ENCODE measurements at regions not wholly inside any gene's neighbourhood (a gene's known extent, or its start where the extent isn't known, plus 50 kb on each side); places are given as distances from the start of the nearest gene placed in this dataset.
"Not testable (repeated sequence)": the region's sequence is repeated elsewhere in the genome, so short reads cannot be mapped to it uniquely, and the experiment has no call there.

DNA sequence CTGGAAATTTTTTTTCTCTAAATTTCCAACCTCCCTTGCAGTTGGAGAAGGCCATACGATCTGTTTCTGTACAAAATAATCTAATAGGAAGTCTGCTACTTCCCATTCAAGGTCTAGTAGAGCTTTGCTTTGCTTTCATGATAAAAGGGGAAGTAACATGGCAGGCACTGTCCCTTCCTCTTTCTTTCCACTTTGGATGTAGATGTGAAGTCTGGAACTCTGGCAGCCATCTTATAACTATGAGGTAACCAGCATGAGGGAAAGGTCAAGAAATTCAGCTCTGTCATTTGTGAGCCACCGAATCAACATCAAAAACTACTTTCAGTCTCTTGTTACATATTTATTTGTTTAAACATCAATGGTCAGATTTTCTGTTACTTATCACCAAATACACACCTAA, 156.3 kb downstream of the MTHFS start:
- Histone ChIP-seq H3K9me3 (peaks cover 2% of the 10 kb centered on the region; the same call in 1 of the 2 replicates), H3K4me3 (no peak overlapping the region)
- DNase-seq = no peak

DNA sequence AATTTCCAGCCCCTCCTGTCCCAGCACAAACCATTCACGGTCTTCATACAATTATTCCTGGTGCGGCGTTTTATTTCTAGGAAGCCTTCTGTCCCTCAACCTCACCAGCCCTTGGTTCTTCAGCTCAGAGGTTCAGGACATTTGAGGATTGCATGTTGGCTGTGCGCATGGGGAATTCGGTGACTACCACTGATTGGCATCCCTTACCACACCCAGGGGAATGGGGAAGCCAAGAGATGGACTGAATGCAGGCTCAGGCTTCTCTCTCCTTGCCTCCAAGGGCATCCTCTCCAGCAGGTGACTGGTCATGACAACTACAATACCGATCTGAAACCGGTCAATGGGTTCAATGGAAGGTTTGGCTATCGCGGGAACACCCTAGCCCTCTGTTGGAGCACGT, 153.8 kb downstream of the MTHFS start:
- H3K4me3 ChIP-seq = no peak overlapping the region
- DNase-seq = peak; percentile 64
- H3K36me3 ChIP-seq = no peaks in the 10 kb centered on the region
- H3K9me3 ChIP-seq = no peaks in the 10 kb centered on the region
- H3K27me3 ChIP-seq = no peaks in the 10 kb centered on the region

More for the DNA sequence above, 156.3 kb downstream of the MTHFS start:
- no peaks in the 10 kb centered on the region for H3K36me3 ChIP-seq
- H3K27me3 ChIP-seq = no peaks in the 10 kb centered on the region

DNA sequence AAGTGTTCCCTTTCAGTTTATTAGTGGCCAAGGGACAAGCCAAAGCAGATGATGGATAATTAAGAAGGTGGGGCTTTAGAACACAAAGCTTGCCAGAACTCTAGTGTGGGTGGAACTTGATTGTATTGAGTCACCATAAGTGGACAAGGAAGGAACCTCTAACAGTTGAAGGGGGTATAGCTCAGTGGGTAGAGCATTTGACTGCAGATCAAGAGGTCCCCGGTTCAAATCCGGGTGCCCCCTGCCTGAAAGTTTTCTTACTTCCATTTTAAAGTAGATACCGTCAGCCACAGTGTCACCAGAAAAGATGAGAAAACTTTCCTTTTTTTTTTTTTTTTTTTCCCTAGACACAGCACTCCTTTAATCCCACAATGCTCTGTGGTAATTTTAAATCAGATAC, 152.3 kb downstream of the MTHFS start:
- DNase-seq = peak; percentile 50
- H3K36me3 ChIP-seq, H3K9me3 ChIP-seq, H3K4me3 ChIP-seq, H3K27me3 ChIP-seq: not testable (repeated sequence)

DNA sequence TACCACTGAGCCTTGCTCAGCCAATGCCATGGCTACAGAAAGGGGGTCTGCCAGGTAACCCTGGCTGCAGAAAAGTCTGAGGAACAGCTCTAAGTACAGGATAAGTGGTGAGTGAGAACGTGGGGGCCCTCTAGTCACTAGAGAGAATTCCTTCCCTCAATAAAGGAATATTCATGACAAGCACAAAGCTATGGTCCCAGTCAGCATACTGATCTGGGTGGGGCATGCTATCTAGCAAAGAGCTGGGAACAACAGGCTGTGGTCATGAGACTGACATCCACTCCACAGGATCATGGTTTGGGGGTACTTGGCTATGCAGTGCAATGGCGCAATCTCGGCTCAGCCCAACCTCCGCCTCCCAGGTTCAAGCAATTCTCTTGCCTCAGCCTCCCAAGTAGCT, 140.4 kb downstream of the MTHFS start:
- no peaks in the 10 kb centered on the region for H3K36me3 ChIP-seq
- no peaks in the 10 kb centered on the region for H3K9me3 ChIP-seq
- H3K4me3 ChIP-seq = no peak overlapping the region
- no peaks in the 10 kb centered on the region for H3K27me3 ChIP-seq
- no peak for DNase-seq

DNA sequence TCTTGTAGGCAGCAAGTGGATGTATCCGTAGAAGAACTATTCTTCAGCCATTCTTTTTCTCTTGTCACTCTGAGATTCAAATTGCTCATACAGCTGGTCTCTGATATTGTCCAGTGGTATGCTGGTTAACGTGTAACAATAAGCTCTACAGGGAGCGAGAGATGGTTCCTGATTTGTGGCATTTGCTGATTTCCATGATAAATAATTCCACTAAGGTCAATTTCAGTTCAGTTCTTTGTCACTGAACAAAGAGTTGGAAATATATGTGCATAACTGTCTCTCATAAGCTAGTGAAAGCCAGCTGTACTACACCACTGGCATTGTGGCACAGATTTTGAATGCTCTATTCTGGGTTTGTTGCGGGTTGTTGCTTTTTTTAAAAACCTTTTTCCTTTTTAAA, 131.7 kb downstream of the MTHFS start:
- H3K27me3 ChIP-seq = no peaks in the 10 kb centered on the region
- DNase-seq = no peak
- peaks cover 9% of the 10 kb centered on the region for H3K9me3 ChIP-seq
- H3K36me3 ChIP-seq = no peaks in the 10 kb centered on the region
- H3K4me3 ChIP-seq = no peak overlapping the region

DNA sequence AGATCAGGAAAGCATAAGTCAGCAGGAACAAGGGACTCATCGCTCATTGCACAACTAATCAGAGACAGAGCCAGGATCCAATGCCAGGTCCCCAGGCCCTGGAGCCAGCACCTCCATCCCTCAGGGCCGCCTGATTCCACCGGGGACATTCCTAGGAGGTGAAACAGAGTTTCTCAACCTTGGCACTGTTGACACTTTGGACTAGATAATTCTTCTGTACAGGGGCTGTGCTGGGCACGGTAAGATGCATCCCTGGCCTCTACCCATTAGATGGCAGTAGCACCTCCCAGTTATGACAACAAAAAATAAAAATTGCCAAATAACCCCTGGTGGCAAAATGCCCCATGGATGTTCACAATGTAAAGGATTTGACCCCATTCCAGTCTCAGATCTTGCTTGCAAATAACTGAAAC, 127.7 kb downstream of the MTHFS start:
- Histone ChIP-seq H3K36me3 (no peaks in the 10 kb centered on the region), H3K4me3 (no peak overlapping the region), H3K9me3 (no peaks in the 10 kb centered on the region), H3K27me3 (no peaks in the 10 kb centered on the region)
- peak; percentile 83 for DNase-seq

DNA sequence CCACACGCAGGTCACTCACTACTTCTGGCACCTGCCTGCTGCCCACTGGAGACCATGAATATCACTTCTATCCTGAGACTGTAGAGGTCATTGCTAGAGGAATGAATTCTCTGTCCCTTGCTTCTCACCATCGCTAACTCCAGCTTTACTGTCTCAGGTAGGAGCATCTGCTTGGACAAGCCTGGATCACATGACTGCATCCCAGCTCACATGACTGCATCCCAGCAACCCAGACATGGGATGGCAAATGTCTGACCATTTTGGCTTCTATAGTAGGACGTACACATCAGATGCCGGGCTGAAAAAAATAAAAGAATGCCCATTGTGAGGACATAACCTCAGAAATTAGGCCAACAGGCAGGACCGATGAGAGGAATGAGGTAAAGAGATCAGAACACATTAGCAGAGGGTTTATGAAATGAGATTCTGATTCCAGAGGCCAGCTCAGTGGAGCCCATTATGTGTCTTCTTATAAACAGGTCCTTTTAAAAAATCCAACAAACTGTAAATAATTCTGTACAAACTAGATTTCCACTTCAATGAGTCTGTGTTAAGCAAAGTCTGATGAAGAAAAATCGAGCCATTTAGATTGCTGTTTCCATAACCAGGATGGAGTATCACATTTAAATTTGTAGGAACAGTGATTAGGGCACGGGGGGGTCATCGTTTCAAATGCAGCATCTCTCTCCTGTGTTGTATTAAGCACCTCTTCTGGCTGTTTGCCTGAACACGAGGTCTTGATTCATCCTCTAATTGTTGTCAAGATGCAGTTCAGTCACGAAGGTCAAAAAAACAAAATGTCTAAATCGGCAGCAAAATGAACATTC, 126.7 kb downstream of the MTHFS start:
- no peak for DNase-seq
- H3K9me3 ChIP-seq = no peaks in the 10 kb centered on the region
- H3K27me3 ChIP-seq = no peaks in the 10 kb centered on the region
- no peak overlapping the region for H3K4me3 ChIP-seq
- H3K36me3 ChIP-seq = no peaks in the 10 kb centered on the region

GRCh38 chr15:79773128-79773527, 123.7 kb downstream of the MTHFS start:
- Histone ChIP-seq H3K4me3 (no peak overlapping the region), H3K36me3 (no peaks in the 10 kb centered on the region), H3K27me3 (no peaks in the 10 kb centered on the region), H3K9me3 (no peaks in the 10 kb centered on the region)
- DNase-seq = no peak

DNA sequence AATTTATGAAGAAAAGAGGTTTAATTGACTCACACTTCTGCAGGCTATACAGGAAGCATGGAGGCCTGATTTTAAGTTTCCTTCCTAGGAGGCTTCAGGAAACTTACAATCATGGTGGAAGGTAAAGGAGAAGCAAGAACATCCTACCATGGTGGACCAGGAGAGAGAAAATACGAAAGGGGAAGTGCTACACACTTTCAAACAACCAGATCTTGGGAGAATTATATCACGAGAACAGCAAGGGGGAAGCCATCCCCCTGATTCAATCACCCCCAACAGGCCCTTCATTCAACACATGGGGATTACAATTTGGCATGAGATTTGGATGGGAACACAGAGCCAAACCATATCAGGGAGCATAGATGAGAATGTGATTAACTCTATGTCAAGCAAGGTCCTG, 121.0 kb downstream of the MTHFS start:
- H3K36me3 ChIP-seq = no peaks in the 10 kb centered on the region
- H3K9me3 ChIP-seq = peaks cover 2% of the 10 kb centered on the region; the same call in 1 of the 2 replicates
- H3K27me3 ChIP-seq = no peaks in the 10 kb centered on the region
- no peak for DNase-seq
- no peak overlapping the region for H3K4me3 ChIP-seq

DNA sequence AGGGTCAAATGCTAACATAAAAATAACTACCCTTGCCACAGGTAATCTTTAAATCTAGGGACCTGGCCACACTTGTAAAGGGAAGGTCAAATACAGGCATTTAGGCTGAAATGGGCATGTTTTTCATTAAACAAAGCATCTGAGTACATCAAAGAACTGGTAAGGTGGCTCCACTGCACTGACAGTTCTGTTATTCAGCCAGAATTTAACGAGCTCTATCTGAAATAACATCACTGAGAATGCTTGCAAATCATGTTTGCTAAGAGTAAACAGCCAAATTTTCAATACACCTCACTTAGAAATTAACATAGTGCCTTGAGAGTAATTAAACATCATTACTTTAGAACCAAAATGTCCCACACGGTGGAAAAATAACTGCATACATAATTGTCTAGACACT, 118.9 kb downstream of the MTHFS start:
- Histone ChIP-seq H3K27me3 (no peaks in the 10 kb centered on the region), H3K9me3 (peaks cover 20% of the 10 kb centered on the region), H3K4me3 (no peak overlapping the region), H3K36me3 (no peaks in the 10 kb centered on the region)
- no peak for DNase-seq

DNA sequence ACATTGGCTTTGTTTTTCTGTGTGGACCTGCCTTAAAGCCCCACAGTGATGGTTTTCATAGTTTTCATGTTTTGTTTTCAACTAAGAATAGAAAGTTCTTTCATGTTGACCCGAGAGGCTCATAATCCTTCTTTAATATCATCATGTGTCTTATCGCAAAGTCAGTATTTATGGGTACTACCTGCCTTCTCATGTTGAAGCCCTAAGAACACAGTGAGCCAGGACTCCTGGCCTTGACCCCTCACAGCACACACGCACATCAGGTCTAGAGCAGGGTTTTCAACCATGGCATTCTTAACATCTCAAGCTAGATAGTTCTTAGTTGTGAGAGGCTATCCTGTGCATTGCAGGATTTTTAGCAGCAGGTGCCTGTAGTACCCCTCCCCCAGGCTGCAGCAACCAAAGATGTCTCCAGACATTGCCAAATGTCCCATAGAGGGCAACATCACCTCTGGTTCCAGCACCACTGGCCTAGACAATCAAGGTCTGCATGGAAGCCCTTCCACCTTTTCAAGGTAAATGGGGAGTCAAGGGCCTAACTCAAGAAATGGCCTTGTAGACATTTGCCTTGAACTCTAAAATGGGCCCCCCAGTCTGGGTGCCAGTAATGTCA, 118.3 kb downstream of the MTHFS start:
- no peak overlapping the region for H3K4me3 ChIP-seq

DNA sequence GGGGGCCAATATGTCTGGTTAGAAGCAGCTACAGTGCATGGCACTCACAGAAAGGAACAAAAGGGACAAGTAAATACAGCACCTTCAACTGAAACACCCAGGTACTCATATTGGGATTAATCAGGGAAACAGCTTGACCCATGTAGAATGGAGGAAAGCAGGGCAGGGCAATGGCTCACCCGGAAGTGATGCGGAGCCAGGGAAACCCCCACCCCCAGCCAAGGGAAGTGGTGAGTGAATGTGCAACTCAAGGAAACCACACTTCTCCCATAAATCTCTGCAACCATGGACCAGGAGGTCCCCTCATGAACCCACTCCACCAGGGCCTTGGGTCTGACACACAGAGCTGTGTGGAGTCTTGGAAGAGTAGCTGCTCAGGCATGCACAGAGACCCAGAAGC, 117.1 kb downstream of the MTHFS start:
- no peak overlapping the region for H3K4me3 ChIP-seq
- no peak for DNase-seq
- H3K36me3 ChIP-seq = no peaks in the 10 kb centered on the region
- peaks cover 27% of the 10 kb centered on the region for H3K9me3 ChIP-seq
- H3K27me3 ChIP-seq = no peaks in the 10 kb centered on the region

More for the DNA sequence above, 118.3 kb downstream of the MTHFS start:
- DNase-seq = no peak
- H3K9me3 ChIP-seq = peaks cover 24% of the 10 kb centered on the region
- no peaks in the 10 kb centered on the region for H3K36me3 ChIP-seq
- no peaks in the 10 kb centered on the region for H3K27me3 ChIP-seq

GRCh38 chr15:79782307-79782706, 114.5 kb downstream of the MTHFS start:
- H3K4me3 ChIP-seq, H3K27me3 ChIP-seq, DNase-seq, H3K36me3 ChIP-seq: not testable (repeated sequence)
- H3K9me3 ChIP-seq = peaks cover 31% of the 10 kb centered on the region
